Heart left ventricle (tissue), 16 donors: ENCODE measurements at regions not wholly inside any gene's neighbourhood (a gene's known extent, or its start where the extent isn't known, plus 50 kb on each side); places are given as distances from the start of the nearest gene placed in this dataset.

Experiments
- ATAC-seq, 4 donors: fragments of 200-7000 bp; cut with Tn5 transposase; one replicate each; pipeline ENCODE4 v1.9.1; 2020 to 2022; ENCODE audit warnings: moderate library complexity in 4 of 4, mild to moderate bottlenecking in 3 of 4, moderate number of reproducible peaks in 1 of 4
- DNase-seq, 5 donors: peaks; one replicate each; pipeline ENCODE4 v3.0.0-alpha.2; 2020
- H3K27ac ChIP-seq, 12 donors: fragments of 200-600 bp; sonication (generic) in 4 of 12; one replicate each; pipeline versions ENCODE4 v1.5.0 to v1.8.0; 2016 to 2022; ENCODE audit warnings: mild to moderate bottlenecking in 2 of 12
- H3K27me3 ChIP-seq, 9 donors: fragments of 200-600 bp; sonication (generic) in 2 of 9; one replicate each; pipeline versions ENCODE4 v1.5.1 to v1.8.0; 2016 to 2022; ENCODE audit warnings: mild to moderate bottlenecking in 3 of 9
- H3K36me3 ChIP-seq, 9 donors: fragments of 200-600 bp; sonication (generic) in 2 of 9; one replicate each; pipeline versions ENCODE4 v1.5.0 to v1.8.0; 2018 to 2022; ENCODE audit warnings: mild to moderate bottlenecking in 2 of 9
- H3K4me1 ChIP-seq, 12 donors: fragments of 200-600 bp; sonication (generic) in 4 of 12; one replicate each; pipeline versions ENCODE4 v1.5.0 to v1.8.0; 2016 to 2022; ENCODE audit warnings: mild to moderate bottlenecking in 3 of 12
- H3K4me3 ChIP-seq, 12 donors: fragments of 200-600 bp; sonication (generic) in 4 of 12; one replicate each; pipeline versions ENCODE4 v1.5.0 to v1.8.0; 2017 to 2022; ENCODE audit warnings: mild to moderate bottlenecking in 9 of 12, moderate library complexity in 4 of 12
- H3K9me3 ChIP-seq, 12 donors: fragments of 200-600 bp; sonication (generic) in 4 of 12; one replicate each; pipeline versions ENCODE4 v1.5.0 to v1.8.0; 2016 to 2022; ENCODE audit warnings: mild to moderate bottlenecking in 1 of 12
- CTCF ChIP-seq, 12 donors: fragments of 200-600 bp; sonication (generic) in 4 of 12; IDR thresholded peaks; one replicate each; pipeline versions ENCODE4 v1.5.0 to v1.8.0; 2018 to 2022; ENCODE audit warnings: antibody characterized with exemption in 12 of 12, mild to moderate bottlenecking in 5 of 12
- POLR2A ChIP-seq, 2 donors: fragments of 450-650 bp; IDR thresholded peaks; one replicate each; pipeline ENCODE4 v1.6.1; 2017; ENCODE audit warnings: antibody characterized with exemption in 2 of 2, mild to moderate bottlenecking in 2 of 2, moderate library complexity in 2 of 2
- WGBS, 4 donors: extraction: QIAGEN DNeasy Blood & Tissue Kit in 2 of 4; methylation state at CpG; one replicate each; pipeline versions ENCODE4 v1.1.5 to v1.1.7; 2013 to 2018; 5-methylcytosine and 5-hydroxymethylcytosine counted together
- intact Hi-C, 10 donors: fragments of 100-400 bp; cut with DNase I; formaldehyde crosslinking; loops; one replicate each; pipeline versions ENCODE4 v1.11.1 to v1.14.2; 2022
- donor health status: ischemic (EF 13 %, LVEDD 7.1; RV severe dilation, severe dysfunction).
- donor health status: healthy with polysubstance abuse.
- donor health status: DM: no; HTN: yes; CAD: no.
- donor health status: DM: no; HTN: no; CAD: no.
- donor health status: ischemic (EF 25% LVEDD 6.9; RV normal size, moderate dysfunction).
- donor health status: ischemic (EF 25% LVEDD 5.7; RV mildly dilated, moderate dysfunction).
- donor health status: healthy.
- donor health status: DM: yes; HTN: yes; CAD: no.
- donor health status: ischemic (EF 35%, LVEDD 5.7; RV mildly dilated, moderate dysfunction).
- donor health status: nonischemic (EF 11% LVEDD 7.7; RV severe dilation, severe dysfunction).
- donor health status: DM: yes; HTN: yes; CAD: no.
- donor health status: PGD.
- donor health status: ischemic (EF 29% LVEDD 5.4; RV normal size, mild dysfunction).
- donor health status: nonischemic (EF 23%, LVEDD 6.1; RV moderate dilation, normal function).

- no peak overlapping the region for H3K27ac ChIP-seq
- peaks cover 0 to 9% (median 0%) of the 10 kb centered on the region in 12 donors for H3K9me3 ChIP-seq
- H3K27me3 ChIP-seq: no peaks in the 10 kb centered on the region
- no peaks in the 10 kb centered on the region for H3K4me1 ChIP-seq
- ATAC-seq (no peak), DNase-seq (no peak)
- H3K36me3 ChIP-seq: no peaks in the 10 kb centered on the region
- WGBS, 4 donors: 85 to 92% (median 90%) methylated on average over 5 of the region's 5 CpGs
- intact Hi-C loops: no loop called here
- TF ChIP-seq POLR2A (IDR thresholded peaks at IDR 0.05): no peak
- no peak for TF ChIP-seq CTCF (IDR thresholded peaks at IDR 0.05)
- no peak overlapping the region for H3K4me3 ChIP-seq
Measured at GRCh38 chr2:14747447-14747846, 114.9 kb downstream of the LRATD1 start.

- no peak for DNase-seq
- H3K27ac ChIP-seq: no peak overlapping the region
- TF ChIP-seq CTCF (IDR thresholded peaks at IDR 0.05): no peak
- TF ChIP-seq POLR2A (IDR thresholded peaks at IDR 0.05): no peak
- WGBS, 4 donors: 74 to 89% (median 84%) methylated on average over 1 of the region's 1 CpG
- no peaks in the 10 kb centered on the region for H3K27me3 ChIP-seq
- peaks cover 0 to 9% (median 0%) of the 10 kb centered on the region in 12 donors for H3K9me3 ChIP-seq
- no peak for ATAC-seq
- H3K36me3 ChIP-seq: no peaks in the 10 kb centered on the region
- intact Hi-C loops: no loop called here
- H3K4me3 ChIP-seq: no peak overlapping the region
- no peaks in the 10 kb centered on the region for H3K4me1 ChIP-seq
Measured at GRCh38 chr2:14749884-14750283, 117.4 kb downstream of the LRATD1 start.

GRCh38 chr2:14750433-14750832 is 117.9 kb downstream of the LRATD1 start:
- no peak overlapping the region for H3K4me3 ChIP-seq
- ATAC-seq (no peak), DNase-seq (no peak)
- intact Hi-C loops: no loop called here
- H3K27me3 ChIP-seq: no peaks in the 10 kb centered on the region
- no peak for TF ChIP-seq POLR2A (IDR thresholded peaks at IDR 0.05)
- TF ChIP-seq CTCF (IDR thresholded peaks at IDR 0.05): no peak
- H3K4me1 ChIP-seq: no peaks in the 10 kb centered on the region
- peaks cover 0 to 9% (median 0%) of the 10 kb centered on the region in 12 donors for H3K9me3 ChIP-seq
- no peaks in the 10 kb centered on the region for H3K36me3 ChIP-seq
- 82 to 87% (median 86%) methylated on average over 5 of the region's 5 CpGs for WGBS, 4 donors
- H3K27ac ChIP-seq: no peak overlapping the region

GRCh38 chr2:14751581-14751980 is 119.1 kb downstream of the LRATD1 start:
- no peak for TF ChIP-seq CTCF (IDR thresholded peaks at IDR 0.05)
- no peak for TF ChIP-seq POLR2A (IDR thresholded peaks at IDR 0.05)
- Histone ChIP-seq H3K9me3 (peaks cover 0 to 6% (median 0%) of the 10 kb centered on the region in 12 donors), H3K36me3 (no peaks in the 10 kb centered on the region), H3K27ac (no peak overlapping the region), H3K4me1 (no peaks in the 10 kb centered on the region), H3K4me3 (no peak overlapping the region), H3K27me3 (no peaks in the 10 kb centered on the region)
- intact Hi-C loops: no loop called here
- ATAC-seq (no peak), DNase-seq (no peak)
- 44 to 67% (median 54%) methylated on average over 5 of the region's 5 CpGs for WGBS, 4 donors
